C4-2B (cell line): ENCODE measurements at regions not wholly inside any gene's neighbourhood (a gene's known extent, or its start where the extent isn't known, plus 50 kb on each side); places are given as distances from the start of the nearest gene placed in this dataset.

ENCODE experiments used
- H3K27ac ChIP-seq: fragments of 450-650 bp; 2 replicates; pipeline ENCODE4 v1.5.1; 2017
- CTCF ChIP-seq: fragments of 450-650 bp; conservative IDR thresholded peaks from 2 replicates; pipeline ENCODE4 v1.5.1; 2017; ENCODE audit warnings: mild to moderate bottlenecking
- ZFX ChIP-seq: fragments of 450-650 bp; IDR thresholded peaks from 2 replicates; pipeline ENCODE4 v1.6.1; 2017

GRCh38 chr11:4195909-4196308 is 101.3 kb downstream of the RRM1 start:
- TF ChIP-seq ZFX (no peak), CTCF (no peak)
- H3K27ac ChIP-seq = no peak overlapping the region

DNA sequence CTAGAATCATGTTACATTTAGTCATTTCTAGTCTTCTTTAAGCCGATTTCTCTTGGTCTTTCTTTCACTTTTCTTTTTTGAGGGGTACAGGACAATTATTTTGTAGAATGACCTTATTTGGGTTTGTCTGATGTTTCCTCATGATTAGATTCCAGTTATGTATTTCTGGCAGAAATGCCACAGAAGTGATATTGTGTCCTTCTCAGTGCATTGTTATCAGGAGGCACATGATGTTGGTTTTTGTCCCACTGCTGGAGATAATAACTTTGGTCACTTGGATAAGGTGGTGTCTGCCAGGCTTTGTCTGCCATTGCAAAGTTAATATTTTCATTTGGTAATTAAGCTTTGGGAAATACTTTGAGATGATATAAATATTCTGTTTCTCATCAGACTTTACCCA is 100.3 kb downstream of the RRM1 start:
- H3K27ac ChIP-seq = no peak overlapping the region
- TF ChIP-seq ZFX (no peak), CTCF (no peak)

DNA sequence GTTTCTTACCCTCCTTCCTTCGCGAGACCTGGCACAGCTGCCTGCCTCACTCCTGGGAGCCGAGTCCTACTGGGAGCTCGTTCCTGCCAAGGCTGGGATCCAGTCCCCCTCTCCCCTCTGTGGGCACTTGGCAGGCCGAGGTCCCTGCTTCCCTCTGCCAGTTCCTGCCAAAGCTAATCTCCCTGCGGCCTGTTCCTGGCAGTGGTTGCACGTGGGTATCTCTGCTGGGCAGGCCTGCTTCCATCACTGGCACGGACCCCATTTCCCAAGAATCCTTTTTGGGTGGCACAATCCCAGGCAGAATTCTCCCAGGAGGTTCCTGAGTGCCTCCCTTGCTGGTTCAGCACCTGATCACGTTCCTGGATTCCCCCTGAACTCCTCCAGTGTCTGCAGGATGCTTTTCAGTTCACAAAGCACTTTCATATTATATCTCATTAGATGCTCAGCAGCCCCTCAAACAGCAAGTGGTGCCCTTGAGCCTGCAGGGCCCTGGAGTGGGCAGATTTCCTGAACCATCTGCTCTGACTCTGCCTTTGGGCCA is 96.5 kb downstream of the RRM1 start:
- TF ChIP-seq ZFX = no peak
- no peak for TF ChIP-seq CTCF

DNA sequence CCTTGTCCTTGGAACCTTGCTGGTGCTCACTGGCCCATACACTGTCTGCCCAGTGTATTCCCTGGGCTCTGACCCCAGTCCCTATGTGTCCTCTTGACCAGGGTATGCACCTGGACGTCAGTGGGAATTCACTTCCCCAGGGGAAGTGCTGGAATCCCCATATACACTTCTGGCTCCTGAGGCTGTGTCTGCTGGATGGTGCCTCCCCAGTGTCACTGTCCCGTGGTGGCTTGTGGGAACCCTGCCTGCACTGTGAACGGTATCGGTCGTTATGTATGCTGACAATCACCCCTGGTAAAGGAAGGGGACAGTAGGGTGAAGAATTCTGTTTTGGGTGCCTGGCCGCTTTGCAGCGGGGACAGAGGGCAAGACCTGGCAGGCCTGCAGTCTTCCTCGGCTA is 95.9 kb downstream of the RRM1 start:
- no peak for TF ChIP-seq ZFX
- H3K27ac ChIP-seq = peak overlapping the region; percentile 14

More for the DNA sequence above, 96.5 kb downstream of the RRM1 start:
- peak overlapping the region; percentile 14 for H3K27ac ChIP-seq

DNA sequence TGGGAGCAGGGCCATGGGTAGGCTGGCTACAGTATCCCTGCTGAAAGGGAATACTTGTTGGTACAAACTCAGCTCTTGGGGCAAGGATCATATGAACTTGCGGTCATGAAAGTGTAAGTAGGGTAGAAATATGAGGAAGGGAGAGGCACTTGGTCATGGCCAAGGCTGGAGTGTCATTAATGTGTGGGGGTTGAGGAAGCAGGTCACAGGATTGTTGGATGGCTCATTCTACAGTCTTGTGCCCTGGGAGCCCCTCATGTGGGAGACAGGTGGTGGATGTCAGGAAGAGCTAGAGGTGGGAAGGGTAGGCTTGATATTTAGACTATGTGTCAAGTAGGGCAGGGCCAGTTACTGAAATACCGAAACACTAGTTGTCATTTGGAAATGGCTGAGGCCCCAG is 95.5 kb downstream of the RRM1 start:
- H3K27ac ChIP-seq = no peak overlapping the region
- TF ChIP-seq CTCF (no peak), ZFX (no peak)
